ENCODE measurements at regions not wholly inside any gene's neighbourhood (a gene's known extent, or its start where the extent isn't known, plus 50 kb on each side); places are given as distances from the start of the nearest gene placed in this dataset.

DNA sequence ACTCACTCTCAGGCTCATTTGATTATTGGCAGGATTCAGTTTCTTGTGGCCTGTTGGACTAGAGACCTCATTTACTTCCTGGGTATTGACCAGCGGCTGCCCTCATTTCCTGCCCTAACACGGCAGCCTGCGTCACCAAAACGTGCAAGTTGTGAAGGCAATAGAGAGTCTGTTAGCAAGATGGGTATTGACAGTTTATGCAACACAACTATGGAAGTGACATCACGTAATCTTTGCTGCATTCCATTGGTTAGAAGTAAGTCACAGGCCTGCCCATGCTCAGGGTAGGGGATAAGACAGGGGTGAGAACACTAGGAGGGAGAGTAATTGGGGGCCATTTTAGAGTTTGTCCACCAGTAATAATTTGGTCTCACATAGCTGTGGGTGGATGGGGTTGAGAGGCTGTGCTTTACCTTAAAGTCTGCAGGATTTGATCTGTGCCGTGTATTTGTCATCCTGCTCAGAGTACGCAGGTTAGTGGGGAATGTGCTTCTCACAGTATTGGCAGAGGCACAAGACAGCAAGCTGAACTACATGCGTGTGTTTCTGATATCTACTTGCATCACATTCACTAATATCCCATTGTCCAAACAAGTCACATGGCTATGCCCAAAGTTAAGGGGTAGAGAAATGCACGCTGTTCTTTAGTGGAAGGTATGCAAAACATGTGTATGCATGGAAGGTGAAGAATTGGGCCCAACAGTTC, 83.3 kb downstream of the EDEM1 start:
- no peak overlapping the region for H3K27ac ChIP-seq
- H3K27me3 ChIP-seq = no peaks in the 10 kb centered on the region
- H3K4me1 ChIP-seq = no peaks in the 10 kb centered on the region
- H3K4me3 ChIP-seq = no peak overlapping the region
- no peak for DNase-seq
- no peak for ATAC-seq (ENCODE audit: low FRiP score in 2 of 2)
- no peaks in the 10 kb centered on the region for H3K9me3 ChIP-seq
- 77 to 79% methylated on average over 9 of the region's 9 CpGs for WGBS, 2 donors
- TF ChIP-seq, protein P1, sequence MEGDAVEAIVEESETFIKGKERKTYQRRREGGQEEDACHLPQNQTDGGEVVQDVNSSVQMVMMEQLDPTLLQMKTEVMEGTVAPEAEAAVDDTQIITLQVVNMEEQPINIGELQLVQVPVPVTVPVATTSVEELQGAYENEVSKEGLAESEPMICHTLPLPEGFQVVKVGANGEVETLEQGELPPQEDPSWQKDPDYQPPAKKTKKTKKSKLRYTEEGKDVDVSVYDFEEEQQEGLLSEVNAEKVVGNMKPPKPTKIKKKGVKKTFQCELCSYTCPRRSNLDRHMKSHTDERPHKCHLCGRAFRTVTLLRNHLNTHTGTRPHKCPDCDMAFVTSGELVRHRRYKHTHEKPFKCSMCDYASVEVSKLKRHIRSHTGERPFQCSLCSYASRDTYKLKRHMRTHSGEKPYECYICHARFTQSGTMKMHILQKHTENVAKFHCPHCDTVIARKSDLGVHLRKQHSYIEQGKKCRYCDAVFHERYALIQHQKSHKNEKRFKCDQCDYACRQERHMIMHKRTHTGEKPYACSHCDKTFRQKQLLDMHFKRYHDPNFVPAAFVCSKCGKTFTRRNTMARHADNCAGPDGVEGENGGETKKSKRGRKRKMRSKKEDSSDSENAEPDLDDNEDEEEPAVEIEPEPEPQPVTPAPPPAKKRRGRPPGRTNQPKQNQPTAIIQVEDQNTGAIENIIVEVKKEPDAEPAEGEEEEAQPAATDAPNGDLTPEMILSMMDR (IDR thresholded peaks at IDR 0.05) = no peak
- TF ChIP-seq EP300 (IDR thresholded peaks at IDR 0.05) (no peak), POLR2A (IDR thresholded peaks at IDR 0.05) (no peak), POLR2AphosphoS5 (IDR thresholded peaks at IDR 0.05) (no peak)
- H3K36me3 ChIP-seq = no peaks in the 10 kb centered on the region

DNA sequence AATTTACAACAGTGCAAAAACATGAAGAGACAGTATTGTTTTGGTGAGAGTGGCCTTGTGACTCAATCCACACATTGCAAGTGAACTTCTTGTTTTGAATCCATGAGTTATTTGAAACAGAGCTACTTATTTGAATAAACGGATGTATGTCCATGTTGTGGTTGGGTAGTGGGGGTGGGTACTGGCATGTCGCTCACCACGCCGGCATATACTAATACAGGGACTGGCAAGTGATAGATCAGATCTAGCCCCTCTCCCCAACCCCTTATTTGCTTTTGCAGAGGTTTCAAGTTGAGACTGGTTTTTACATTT, 83.8 kb downstream of the EDEM1 start:
- TF ChIP-seq, protein P1 (IDR thresholded peaks at IDR 0.05) = no peak
- TF ChIP-seq POLR2AphosphoS5 (IDR thresholded peaks at IDR 0.05) = no peak
- TF ChIP-seq EP300 (IDR thresholded peaks at IDR 0.05) = no peak
- TF ChIP-seq POLR2A (IDR thresholded peaks at IDR 0.05) = no peak
- 86 to 97% methylated on average over 4 of the region's 4 CpGs for WGBS, 2 donors

DNA sequence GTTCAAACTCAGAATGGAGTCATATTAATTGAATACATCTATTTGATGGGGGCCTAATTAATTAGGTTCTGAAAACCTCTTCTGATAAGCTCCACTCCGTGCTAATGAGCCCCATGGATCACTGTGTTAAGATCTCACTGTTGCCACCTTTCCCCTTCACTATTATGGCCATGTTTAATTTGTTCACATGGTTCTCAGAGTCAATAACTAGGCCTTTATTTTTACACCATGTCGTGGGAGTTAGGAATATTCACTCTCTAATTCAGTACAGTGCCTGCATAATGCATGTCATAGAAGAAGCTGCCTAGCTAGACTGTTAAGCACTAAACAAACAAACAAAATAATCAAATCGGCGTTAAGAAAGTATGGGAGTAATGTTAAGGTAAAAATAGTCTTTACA, 84.9 kb downstream of the EDEM1 start:
- Histone ChIP-seq H3K4me3 (no peak overlapping the region), H3K4me1 (no peaks in the 10 kb centered on the region), H3K36me3 (no peaks in the 10 kb centered on the region), H3K27me3 (no peaks in the 10 kb centered on the region), H3K27ac (no peak overlapping the region), H3K9me3 (no peaks in the 10 kb centered on the region)
- TF ChIP-seq POLR2A (IDR thresholded peaks at IDR 0.05) (no peak), POLR2AphosphoS5 (IDR thresholded peaks at IDR 0.05) (no peak), EP300 (IDR thresholded peaks at IDR 0.05) (no peak)
- TF ChIP-seq, protein P1 (IDR thresholded peaks at IDR 0.05) = no peak
- ATAC-seq (ENCODE audit: low FRiP score in 2 of 2) (no peak), DNase-seq (no peak)
- WGBS, 2 donors = 58 to 69% methylated on average over 4 of the region's 4 CpGs

More for the DNA sequence above, 83.8 kb downstream of the EDEM1 start:
- ATAC-seq (ENCODE audit: low FRiP score in 2 of 2) (no peak), DNase-seq (no peak)
- Histone ChIP-seq H3K36me3 (no peaks in the 10 kb centered on the region), H3K27me3 (no peaks in the 10 kb centered on the region), H3K4me1 (no peaks in the 10 kb centered on the region), H3K27ac (no peak overlapping the region), H3K9me3 (no peaks in the 10 kb centered on the region), H3K4me3 (no peak overlapping the region)

DNA sequence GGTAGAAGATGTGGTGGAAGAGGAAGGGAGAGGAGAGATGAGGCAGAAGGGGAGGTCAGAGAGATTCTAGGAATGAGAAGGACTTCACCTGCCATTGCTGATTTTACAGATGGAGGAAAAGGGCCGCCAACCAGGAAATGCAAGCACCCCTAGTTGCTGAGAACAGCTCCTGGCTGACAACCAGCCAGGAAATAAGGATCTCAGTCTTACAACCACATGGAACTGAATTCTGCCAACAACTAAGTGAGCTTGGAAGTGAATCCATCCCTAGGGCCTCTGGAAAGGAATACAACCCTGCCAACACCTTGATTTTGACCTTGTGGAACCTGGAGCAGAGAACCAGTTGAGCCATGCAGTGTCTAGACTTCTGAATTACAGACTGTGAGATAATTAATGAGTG, 86.6 kb downstream of the EDEM1 start:
- no peaks in the 10 kb centered on the region for H3K36me3 ChIP-seq

More for the DNA sequence above, 86.6 kb downstream of the EDEM1 start:
- no peaks in the 10 kb centered on the region for H3K4me1 ChIP-seq
- TF ChIP-seq, protein P1 (IDR thresholded peaks at IDR 0.05) = no peak
- TF ChIP-seq EP300 (IDR thresholded peaks at IDR 0.05) (no peak), POLR2AphosphoS5 (IDR thresholded peaks at IDR 0.05) (no peak), POLR2A (IDR thresholded peaks at IDR 0.05) (no peak)
- no peaks in the 10 kb centered on the region for H3K27me3 ChIP-seq
- no peak overlapping the region for H3K27ac ChIP-seq
- peaks cover 0 to 4% (median 0%) of the 10 kb centered on the region in 4 donors for H3K9me3 ChIP-seq
- ATAC-seq (ENCODE audit: low FRiP score in 2 of 2) (no peak), DNase-seq (no peak)
- H3K4me3 ChIP-seq = no peak overlapping the region
- WGBS, 2 donors = 58 to 63% methylated on average over 1 of the region's 1 CpG
